DND-41 (cell line): ENCODE measurements at regions not wholly inside any gene's neighbourhood (a gene's known extent, or its start where the extent isn't known, plus 50 kb on each side); places are given as distances from the start of the nearest gene placed in this dataset.

Experiments
- ATAC-seq: fragments of 200-7000 bp; cut with Tn5 transposase; 3 replicates; pipeline ENCODE4 v1.9.1; 2021; ENCODE audit warnings: low read depth; ENCODE audit not compliant: insufficient read depth
- DNase-seq: peaks from one replicate; pipeline ENCODE4 v3.0.0-alpha.2; 2020
- H2AFZ ChIP-seq: 2 replicates; pipeline ENCODE4 v1.6.0; 2012; ENCODE audit warnings: low read depth, low read length
- H3K27ac ChIP-seq: 2 replicates; pipeline ENCODE4 v1.5.1; 2012; ENCODE audit warnings: low read length, inconsistent platforms
- H3K27me3 ChIP-seq: fragments of 200-600 bp; sonication (generic); 2 replicates; pipeline ENCODE4 v1.6.0; 2012; ENCODE audit warnings: low read length, mild to moderate bottlenecking, inconsistent platforms; ENCODE audit not compliant: insufficient read depth, poor library complexity
- H3K36me3 ChIP-seq: 2 replicates; pipeline ENCODE4 v1.5.1; 2012; ENCODE audit warnings: low read length, inconsistent platforms; ENCODE audit not compliant: insufficient read depth
- H3K4me1 ChIP-seq: 2 replicates; pipeline ENCODE4 v1.5.1; 2012; ENCODE audit warnings: mild to moderate bottlenecking, low read length; ENCODE audit not compliant: insufficient read depth
- H3K4me2 ChIP-seq: 2 replicates; pipeline ENCODE4 v1.6.0; 2012; ENCODE audit warnings: mild to moderate bottlenecking, moderate library complexity, low read length, inconsistent platforms; ENCODE audit not compliant: insufficient read depth
- H3K4me3 ChIP-seq, 2 experiments: fragments of 200-600 bp in 1 of 2; shearing (Covaris generic) in 1 of 2; 2 replicates each; pipeline ENCODE4 v1.5.1; 2012 to 2016; ENCODE audit warnings: inconsistent platforms in 2 of 2, low read length in 2 of 2, mild to moderate bottlenecking in 2 of 2, low read depth in 1 of 2, moderate library complexity in 1 of 2
- H3K79me2 ChIP-seq: 2 replicates; pipeline ENCODE4 v1.6.0; 2012; ENCODE audit warnings: low read length, inconsistent platforms; ENCODE audit not compliant: insufficient read depth
- H3K9ac ChIP-seq: 2 replicates; pipeline ENCODE4 v1.6.0; 2012; ENCODE audit warnings: low read depth, mild to moderate bottlenecking, inconsistent platforms, low read length, moderate library complexity
- H3K9me3 ChIP-seq: 2 replicates; pipeline ENCODE4 v1.5.1; 2012; ENCODE audit warnings: low read length, moderate library complexity, mild to moderate bottlenecking, inconsistent platforms; ENCODE audit not compliant: insufficient read depth, severe bottlenecking
- H4K20me1 ChIP-seq: 2 replicates; pipeline ENCODE4 v1.6.0; 2012; ENCODE audit warnings: low read length; ENCODE audit not compliant: insufficient read depth
- CTCF ChIP-seq: IDR thresholded peaks from 2 replicates; pipeline ENCODE4 v1.5.1; 2012; ENCODE audit warnings: borderline replicate concordance, low read length, moderate library complexity, mild to moderate bottlenecking; ENCODE audit not compliant: poor library complexity, severe bottlenecking; ENCODE audit errors: extremely low read depth
- EZH2 ChIP-seq: IDR thresholded peaks from 3 replicates; pipeline ENCODE4 v1.6.1; 2012; ENCODE audit warnings: borderline replicate concordance, low read depth, mild to moderate bottlenecking, moderate library complexity, low read length, inconsistent platforms; ENCODE audit not compliant: severe bottlenecking

DNA sequence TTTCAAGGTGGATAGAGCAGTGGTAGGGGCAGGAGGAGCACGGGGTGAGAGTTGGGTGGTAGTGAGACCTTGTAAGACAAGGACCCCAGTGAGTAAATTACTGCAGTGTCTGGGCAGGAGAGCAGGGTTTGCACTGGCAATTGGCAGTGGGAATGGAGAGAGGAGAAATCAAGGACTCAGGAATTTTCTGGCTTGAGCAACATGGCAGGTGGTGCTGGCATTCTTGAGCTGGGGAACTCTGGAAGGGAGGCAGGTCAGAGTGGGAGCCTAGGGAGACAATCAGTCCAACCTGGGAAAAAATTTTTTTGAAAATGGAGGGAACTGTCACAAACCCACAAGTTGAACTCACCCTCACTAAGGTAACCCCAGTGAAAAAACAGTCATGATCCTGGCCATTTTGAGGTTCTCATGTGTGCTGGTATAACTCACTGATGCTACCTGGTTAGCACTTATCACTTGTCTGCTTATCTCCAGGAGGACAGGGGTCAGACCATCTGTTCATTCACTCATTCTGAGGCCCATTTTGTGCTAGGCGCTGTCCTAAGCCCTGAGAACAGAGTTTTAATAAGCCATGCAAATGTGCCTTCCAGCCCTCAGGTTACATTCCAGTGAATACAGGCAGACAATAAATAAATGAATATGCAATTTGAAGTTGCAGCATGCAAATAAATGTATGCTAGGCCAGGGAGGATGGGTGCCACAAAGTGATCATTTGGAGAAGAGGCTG, 92.2 kb upstream of the SEC11C start:
- Histone ChIP-seq H3K27ac (no peak overlapping the region), H3K9ac (no peak overlapping the region), H2AFZ (no peak overlapping the region), H3K4me2 (no peak overlapping the region), H3K4me3 (no peak overlapping the region), H3K79me2 (no peaks in the 10 kb centered on the region), H3K36me3 (no peaks in the 10 kb centered on the region), H3K27me3 (no peaks in the 10 kb centered on the region), H3K9me3 (no peaks in the 10 kb centered on the region), H4K20me1 (no peaks in the 10 kb centered on the region), H3K4me1 (no peaks in the 10 kb centered on the region)
- DNase-seq (no peak), ATAC-seq (no peak)
- TF ChIP-seq EZH2 (no peak), CTCF (no peak)

DNA sequence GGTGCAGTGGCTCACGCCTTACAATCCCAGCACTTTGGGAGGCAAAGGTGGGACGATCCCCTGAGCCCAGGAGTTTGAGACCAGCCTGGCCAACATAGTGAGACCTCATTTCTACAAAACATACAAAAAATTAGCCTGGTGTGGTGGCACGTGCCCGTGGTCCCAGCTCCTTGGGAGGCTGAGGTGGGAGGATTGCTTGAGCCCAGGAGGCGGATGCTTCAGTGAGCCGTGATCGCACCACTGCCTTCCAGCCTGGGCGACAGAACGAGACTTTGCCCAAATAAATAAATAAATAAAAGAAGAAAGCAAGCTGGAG, 91.7 kb upstream of the SEC11C start:
- H3K27ac ChIP-seq = no peak overlapping the region
- no peak for TF ChIP-seq CTCF
- no peak for TF ChIP-seq EZH2
- H3K4me2 ChIP-seq = no peak overlapping the region
- H4K20me1 ChIP-seq = no peaks in the 10 kb centered on the region
- H3K9ac ChIP-seq = no peak overlapping the region
- no peak overlapping the region for H3K4me3 ChIP-seq
- no peaks in the 10 kb centered on the region for H3K36me3 ChIP-seq
- H3K9me3 ChIP-seq = no peaks in the 10 kb centered on the region
- H3K79me2 ChIP-seq = no peaks in the 10 kb centered on the region
- DNase-seq = no peak
- no peak for ATAC-seq
- H3K4me1 ChIP-seq = no peaks in the 10 kb centered on the region
- H3K27me3 ChIP-seq = no peaks in the 10 kb centered on the region
- H2AFZ ChIP-seq = no peak overlapping the region

GRCh38 chr18:59048378-59048777, 91.3 kb upstream of the SEC11C start:
- TF ChIP-seq CTCF (no peak), EZH2 (no peak)
- Histone ChIP-seq H3K9me3 (no peaks in the 10 kb centered on the region), H3K9ac (no peak overlapping the region), H4K20me1 (no peaks in the 10 kb centered on the region), H2AFZ (no peak overlapping the region), H3K4me1 (no peaks in the 10 kb centered on the region), H3K27me3 (no peaks in the 10 kb centered on the region), H3K4me3 (no peak overlapping the region), H3K79me2 (no peaks in the 10 kb centered on the region), H3K36me3 (no peaks in the 10 kb centered on the region), H3K4me2 (no peak overlapping the region), H3K27ac (no peak overlapping the region)
- ATAC-seq (no peak), DNase-seq (no peak)
